SKM-1 (cell line): ENCODE measurements at regions not wholly inside any gene's neighbourhood (a gene's known extent, or its start where the extent isn't known, plus 50 kb on each side); places are given as distances from the start of the nearest gene placed in this dataset.
A peak's percentile ranks its signal among the peaks of the same experiment; 100 is the strongest.

Experiments used
- DNase-seq: peaks from one replicate; lab custom pipeline; 2025; ENCODE audit not compliant: unreplicated experiment; lab: John Stamatoyannopoulos, UW

DNA sequence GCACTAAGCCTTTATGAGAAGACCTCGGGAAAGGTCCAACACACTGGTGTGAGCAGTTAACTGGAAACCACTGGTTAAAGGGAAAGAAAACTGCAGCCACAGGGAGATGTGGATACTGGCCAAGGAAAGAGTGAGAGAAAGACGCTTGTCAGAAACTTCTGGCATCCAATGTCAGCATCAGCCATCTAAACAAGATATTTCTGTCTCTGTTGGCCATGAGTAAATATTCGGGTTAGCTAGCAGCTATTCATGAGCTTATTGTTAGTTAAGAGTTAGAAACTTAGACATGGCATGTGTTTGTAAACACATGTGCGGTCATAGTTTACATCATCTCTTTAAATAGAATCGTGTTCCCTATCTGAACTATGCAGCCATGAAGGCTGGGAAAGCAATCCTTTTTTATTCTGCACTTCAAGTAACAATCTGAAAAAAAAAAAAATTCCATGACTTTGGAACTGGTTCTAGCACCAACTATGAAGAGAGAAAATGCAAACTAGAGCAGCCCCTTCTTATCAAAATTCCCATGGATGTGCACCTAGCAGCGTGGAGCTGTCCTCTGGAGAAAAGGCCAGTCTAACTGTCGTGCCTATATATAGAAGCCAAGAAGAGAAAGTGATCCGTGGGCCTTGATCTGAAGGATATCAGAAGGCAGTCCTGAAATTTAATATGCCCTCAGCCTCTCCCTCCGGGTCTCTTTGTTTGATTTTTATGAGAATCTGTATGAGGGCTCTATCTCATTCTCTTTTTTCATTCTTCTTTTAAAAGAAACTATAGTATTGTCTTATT is 84.0 kb upstream of the RFX8 start:
- no peak for DNase-seq

DNA sequence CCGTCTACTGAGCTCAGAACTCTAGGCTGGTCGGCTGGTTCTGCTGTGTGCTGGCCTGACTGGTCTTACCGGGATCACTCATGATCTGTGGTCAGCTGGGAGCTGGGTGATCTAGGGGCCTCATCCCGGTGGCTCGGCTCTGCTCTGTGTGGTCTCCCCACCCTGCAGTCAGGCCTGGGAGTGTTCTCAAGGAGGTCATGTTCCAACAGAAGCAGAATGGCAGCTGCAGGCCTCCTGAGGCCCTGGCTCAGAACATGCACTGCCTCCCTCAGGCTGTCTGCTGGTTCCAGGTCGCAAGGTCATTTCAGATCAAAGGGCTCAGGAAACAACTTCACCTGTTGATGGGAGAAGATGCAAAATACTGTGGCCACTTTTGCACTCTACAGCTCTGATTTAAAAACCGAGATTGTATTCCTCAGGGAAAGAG is 81.1 kb upstream of the RFX8 start:
- DNase-seq = no peak

DNA sequence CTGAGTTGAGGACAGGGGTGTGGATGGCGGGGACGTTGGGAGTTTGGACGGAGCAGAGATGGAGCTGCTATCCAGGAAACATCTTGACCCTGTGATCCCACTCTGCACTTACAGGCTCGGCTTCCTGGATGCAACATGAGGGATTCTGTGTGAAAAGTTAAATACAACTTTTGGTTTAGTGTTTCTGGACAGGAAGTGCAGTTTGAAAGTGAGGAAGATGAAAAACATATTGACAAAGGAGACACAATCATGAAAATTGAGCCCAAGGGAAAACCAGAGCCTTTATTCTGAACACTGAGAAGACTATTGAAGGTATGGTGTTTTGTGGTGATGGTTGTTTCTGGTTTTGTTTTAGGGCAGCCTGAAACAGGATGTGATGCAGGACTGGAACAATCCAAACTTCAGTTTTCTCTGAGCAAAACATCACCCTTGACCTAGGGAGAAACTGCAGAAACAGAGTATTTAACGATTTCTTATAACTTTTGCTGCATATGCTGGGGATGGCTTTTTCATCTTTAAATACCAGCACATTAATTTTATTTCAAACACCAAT is 76.5 kb upstream of the RFX8 start:
- no peak for DNase-seq

DNA sequence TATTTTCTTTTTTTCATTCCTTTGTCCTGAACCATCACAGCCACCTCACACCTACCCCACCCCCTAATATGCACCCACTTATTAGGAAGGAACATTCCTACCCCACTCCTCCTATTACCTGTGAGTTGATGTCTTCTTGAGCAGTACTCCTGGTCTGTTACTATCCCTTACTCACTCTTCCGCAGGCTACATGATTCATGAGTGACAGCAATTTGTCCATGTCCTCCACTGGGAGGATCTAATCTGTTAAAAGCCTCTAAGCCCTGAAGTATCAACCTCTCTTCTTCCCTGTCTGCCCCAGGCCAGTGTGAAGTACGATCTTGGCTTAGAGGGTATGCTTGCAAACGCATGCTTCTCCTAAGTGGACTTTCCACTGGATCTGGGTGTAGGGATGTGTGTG is 75.6 kb upstream of the RFX8 start:
- no peak for DNase-seq

DNA sequence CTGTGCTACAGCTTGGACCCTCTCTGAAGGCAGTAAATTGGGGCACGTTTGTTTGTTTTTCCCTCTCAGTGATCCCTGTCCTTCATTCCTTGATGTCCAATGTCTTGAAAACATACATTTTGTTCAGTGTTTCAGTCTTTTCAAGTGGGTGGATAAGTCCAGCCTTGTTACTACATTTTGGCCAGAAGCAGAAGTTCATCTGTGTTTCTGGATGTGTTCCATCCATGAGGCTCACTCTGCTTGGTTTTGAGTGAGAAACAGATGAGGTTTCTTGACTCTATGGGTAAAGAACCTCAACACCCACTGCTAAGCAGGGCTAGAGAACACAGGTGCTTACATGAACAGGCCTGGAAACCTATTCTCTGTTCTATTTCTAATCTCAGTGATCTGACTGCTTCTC is 74.5 kb upstream of the RFX8 start:
- DNase-seq = no peak

DNA sequence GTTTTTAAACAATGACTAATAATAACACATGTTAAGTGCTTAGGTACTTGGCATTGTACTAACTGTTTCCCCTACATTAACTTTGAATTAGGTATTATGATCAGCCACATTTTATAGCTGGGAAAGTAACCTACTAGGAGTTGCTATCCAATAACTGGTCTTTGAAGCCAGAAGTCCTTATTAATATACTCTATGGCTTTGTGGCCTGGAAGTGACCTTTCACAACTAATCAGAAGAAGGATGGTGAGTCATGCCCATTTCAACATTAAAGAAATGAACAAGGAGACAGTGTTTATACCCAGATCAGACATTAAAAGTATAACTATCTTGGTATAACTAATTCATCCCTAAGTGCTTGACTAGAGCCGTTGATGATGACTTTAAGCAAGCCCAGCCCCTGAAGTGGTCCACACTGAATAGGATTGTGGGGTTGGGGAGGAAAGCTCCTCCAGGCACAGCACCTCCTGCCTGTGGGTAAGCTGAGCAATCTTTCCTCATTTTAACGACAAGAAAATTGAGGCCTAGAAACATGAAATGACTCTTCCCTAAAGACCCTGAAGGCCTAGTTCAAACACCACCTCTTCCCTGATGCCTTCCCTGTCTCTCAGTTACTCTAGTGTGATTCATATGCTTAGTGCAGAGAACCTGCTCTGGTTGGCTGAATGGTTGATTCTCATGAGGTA is 71.6 kb upstream of the RFX8 start:
- no peak for DNase-seq

DNA sequence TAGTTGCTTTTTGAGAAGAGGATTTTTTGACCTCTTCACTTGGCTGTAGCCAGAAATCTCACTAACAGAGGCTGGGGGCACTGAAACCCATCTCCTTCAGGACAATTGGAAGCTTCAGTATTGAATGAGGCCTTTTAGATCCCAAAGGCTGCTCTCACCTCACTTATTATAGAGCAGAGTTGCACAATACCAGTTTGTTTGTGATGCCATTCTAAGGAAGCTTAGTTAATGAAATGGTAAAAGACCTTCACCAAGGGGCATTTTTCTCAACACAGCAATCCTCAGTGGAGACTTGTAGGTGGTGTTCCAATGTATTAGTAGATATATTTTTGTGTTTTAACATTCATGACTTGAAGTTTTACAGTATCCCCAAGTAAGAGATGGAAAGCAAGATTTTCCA is 71.0 kb upstream of the RFX8 start:
- no peak for DNase-seq

DNA sequence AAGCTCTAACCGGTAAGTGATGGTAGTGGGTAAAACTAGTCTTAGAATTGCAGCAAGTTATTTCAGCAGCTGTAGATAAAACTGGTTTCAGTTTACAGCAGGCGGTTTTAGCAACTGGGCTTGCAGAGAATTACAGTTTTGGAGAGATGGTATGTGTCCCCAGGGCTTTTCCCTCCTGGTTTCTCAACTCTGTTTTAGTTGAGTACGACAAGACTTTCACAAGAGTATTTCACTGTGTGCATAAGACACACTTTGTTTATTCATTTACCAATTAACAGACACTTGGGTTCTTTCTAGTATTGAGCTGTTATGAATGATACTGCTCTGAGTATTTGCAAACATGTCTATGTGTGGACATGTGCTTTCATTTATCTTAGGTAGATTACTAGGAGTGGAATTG is 65.6 kb upstream of the RFX8 start:
- no peak for DNase-seq

DNA sequence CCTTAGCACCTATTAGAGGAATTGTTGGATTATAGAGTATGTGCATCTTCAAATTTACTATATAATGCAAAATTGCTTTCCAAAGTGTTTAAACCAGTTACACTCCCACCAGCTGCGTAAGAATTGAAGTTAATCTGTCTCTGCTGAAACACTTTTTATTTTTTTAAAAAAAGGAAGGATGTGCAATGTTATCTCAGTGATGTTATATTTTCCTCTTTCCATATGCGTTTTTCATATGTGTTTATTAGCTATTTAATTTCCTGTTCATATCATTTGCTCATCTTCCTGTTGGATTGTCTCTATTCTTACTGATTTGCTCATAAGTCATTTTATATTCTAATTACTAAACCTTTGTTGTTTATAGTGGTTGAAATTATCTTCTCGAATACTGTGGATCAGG is 63.2 kb upstream of the RFX8 start:
- no peak for DNase-seq

DNA sequence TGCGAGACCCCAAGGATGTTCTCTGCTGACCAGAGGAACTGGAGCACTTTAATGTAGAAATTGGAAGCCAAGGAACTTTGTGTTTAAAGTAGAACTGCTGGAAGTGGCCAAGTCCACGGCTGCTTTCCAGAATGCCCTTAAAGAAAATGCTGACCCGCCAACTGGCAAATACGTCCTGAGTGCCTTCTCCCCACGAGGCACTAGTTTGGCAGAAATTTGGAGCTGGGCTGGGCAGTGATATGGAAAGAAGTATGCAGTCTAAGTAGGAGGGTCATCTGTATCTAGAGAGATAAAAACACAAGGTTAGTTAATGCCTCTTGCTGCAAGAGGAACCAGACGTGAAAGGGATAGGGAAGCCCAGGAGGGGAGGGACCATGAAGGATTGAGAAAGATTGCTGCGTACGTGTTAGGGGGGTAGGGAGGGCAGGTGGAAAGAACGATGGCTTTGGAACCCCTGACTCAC is 59.3 kb upstream of the RFX8 start:
- peak; percentile 41 for DNase-seq

DNA sequence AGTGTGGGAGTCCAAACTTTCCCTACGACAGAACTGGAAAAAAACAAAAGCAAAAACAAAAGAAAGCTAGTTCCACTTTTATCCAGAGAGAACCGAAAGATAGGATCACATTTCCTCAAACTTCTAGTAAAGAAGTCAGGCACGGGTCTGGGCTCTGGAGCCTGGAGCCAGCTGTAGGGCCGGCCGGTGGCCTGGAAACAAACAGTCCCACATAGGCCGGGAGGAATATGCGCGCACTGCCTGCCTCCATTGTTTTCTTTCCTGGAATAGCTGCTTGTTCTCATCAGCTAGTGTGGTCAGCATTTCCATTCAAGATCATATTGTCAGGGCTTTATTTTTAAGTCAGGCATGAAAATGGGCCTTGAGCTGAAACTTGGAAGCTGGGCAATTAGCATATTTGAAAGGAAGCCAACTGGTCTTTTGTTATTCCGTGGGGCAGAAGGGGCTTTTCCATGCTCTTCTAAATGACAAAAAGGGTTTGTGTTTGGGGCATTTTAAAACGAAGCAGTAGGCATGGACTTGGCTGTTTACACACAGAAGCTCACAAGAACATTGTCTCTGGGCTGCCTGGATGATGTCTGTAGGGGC is 58.7 kb upstream of the RFX8 start:
- DNase-seq = no peak

DNA sequence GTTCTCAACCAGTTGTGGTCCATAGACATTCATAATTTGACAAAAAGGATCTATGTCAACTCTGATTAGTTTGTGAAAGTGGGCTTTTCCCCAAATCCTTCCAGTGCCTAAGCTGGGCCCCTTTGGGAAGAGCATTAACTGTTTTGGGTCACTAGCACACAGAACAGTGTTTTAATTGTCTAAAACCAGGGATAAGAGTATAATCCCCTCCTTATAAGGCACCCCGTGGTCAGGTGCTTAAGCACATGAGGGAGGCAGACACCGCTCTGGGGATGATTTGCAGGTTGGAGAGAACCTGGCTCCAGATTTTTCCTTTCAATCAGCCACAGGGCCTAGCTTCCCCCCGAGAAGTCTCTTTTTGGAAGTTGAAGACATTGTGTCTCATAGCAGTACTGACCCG is 53.6 kb upstream of the RFX8 start:
- no peak for DNase-seq

DNA sequence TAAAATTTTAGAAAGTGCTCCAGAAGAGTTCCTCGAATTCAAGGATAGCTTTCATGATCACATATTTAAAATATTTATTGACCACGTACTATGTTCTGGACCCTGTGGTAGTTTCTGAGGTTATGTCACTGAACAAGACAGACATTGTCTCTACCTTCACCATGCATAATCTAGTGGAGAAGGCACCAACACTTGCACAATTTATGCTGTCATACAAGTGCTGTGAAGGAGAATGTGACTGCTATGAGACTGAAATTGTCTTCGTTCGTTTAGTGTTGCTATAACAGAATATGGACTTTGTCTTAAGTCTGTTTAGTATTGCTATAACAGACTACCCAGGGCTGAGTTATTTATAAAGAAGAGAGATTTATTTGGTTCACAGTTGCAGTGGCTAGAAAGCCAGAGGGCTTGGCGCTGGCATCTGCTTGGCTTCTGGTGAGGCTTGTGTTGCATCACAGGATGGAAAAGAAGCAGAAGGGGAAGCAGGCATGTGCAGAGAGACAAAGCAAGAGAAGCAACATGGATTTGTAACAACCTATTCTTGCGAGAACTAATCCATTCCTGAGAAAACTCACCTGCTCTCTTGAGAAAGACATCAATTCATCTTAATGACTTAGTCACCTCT is 50.0 kb upstream of the RFX8 start:
- DNase-seq = peak; percentile 48
